ENCODE measurements at regions not wholly inside any gene's neighbourhood (a gene's known extent, or its start where the extent isn't known, plus 50 kb on each side); places are given as distances from the start of the nearest gene placed in this dataset.

GRCh38 chr3:130604806-130605205 lies 87.8 kb downstream of the COL6A6 start:
- 81 to 100% methylated on average over 1 of the region's 1 CpG for WGBS, 2 experiments (ENCODE audit: insufficient coverage in 1 of 2, insufficient read length in 1 of 2)
- Histone ChIP-seq H3K9me3 (ENCODE audit: control insufficient read depth, low read length) (peaks cover 31% of the 10 kb centered on the region), H3K27ac (ENCODE audit: low read depth, low read length) (no peak overlapping the region), H3K9ac (ENCODE audit: extremely low read depth, low read length, poor library complexity, severe bottlenecking) (no peak overlapping the region), H3K4me1 (ENCODE audit: control insufficient read depth, insufficient read depth, low read length) (peaks cover 8% of the 10 kb centered on the region), H3K4me3 (ENCODE audit: low read length) (no peak overlapping the region), H3K27me3 (ENCODE audit: control insufficient read depth, insufficient read depth, low read length, poor library complexity, severe bottlenecking) (no peaks in the 10 kb centered on the region), H3K36me3 (ENCODE audit: control insufficient read depth, insufficient read depth, low read length) (no peaks in the 10 kb centered on the region)
- no peak for DNase-seq
- peaks cover 25% of the 10 kb centered on the region for H3K9me3 Mint-ChIP-seq
- peaks cover 3% of the 10 kb centered on the region for H3K4me1 Mint-ChIP-seq
- no peaks in the 10 kb centered on the region for H3K27me3 Mint-ChIP-seq (ENCODE audit: insufficient read depth)
- TF ChIP-seq, protein P1, sequence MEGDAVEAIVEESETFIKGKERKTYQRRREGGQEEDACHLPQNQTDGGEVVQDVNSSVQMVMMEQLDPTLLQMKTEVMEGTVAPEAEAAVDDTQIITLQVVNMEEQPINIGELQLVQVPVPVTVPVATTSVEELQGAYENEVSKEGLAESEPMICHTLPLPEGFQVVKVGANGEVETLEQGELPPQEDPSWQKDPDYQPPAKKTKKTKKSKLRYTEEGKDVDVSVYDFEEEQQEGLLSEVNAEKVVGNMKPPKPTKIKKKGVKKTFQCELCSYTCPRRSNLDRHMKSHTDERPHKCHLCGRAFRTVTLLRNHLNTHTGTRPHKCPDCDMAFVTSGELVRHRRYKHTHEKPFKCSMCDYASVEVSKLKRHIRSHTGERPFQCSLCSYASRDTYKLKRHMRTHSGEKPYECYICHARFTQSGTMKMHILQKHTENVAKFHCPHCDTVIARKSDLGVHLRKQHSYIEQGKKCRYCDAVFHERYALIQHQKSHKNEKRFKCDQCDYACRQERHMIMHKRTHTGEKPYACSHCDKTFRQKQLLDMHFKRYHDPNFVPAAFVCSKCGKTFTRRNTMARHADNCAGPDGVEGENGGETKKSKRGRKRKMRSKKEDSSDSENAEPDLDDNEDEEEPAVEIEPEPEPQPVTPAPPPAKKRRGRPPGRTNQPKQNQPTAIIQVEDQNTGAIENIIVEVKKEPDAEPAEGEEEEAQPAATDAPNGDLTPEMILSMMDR (conservative IDR thresholded peaks at IDR 0.05) = no peak
- H3K27ac Mint-ChIP-seq = no peak overlapping the region
- H3K36me3 Mint-ChIP-seq (ENCODE audit: low read depth) = no peaks in the 10 kb centered on the region
- no peak overlapping the region for H3K4me3 Mint-ChIP-seq

DNA sequence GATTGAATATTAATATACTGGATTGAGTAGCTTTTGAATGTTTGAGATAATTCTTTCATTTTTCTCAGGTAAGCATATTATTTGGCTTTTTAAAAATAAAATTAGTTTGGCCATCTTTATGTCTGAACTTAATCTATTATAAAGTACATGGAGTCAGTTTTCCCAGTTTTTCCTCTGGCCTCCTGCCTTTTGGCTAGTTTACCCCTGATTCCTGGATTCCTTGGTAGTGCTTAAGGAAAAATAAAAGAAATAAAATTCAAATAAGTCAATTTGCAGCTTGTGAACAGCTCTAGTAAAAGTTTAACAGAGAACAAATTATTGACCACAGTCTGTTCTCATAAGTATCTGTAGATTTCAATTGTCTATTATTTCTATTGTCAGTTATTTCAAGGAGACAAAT lies 89.4 kb downstream of the COL6A6 start:
- H3K9me3 ChIP-seq (ENCODE audit: control insufficient read depth, low read length) = peaks cover 31% of the 10 kb centered on the region
- H3K4me3 Mint-ChIP-seq = no peak overlapping the region
- H3K27ac Mint-ChIP-seq = no peak overlapping the region
- H3K9me3 Mint-ChIP-seq = peaks cover 25% of the 10 kb centered on the region
- no peak overlapping the region for H3K4me3 ChIP-seq (ENCODE audit: low read length)
- no peaks in the 10 kb centered on the region for H3K36me3 ChIP-seq (ENCODE audit: control insufficient read depth, insufficient read depth, low read length)
- no peak for DNase-seq
- no peaks in the 10 kb centered on the region for H3K27me3 ChIP-seq (ENCODE audit: control insufficient read depth, insufficient read depth, low read length, poor library complexity, severe bottlenecking)
- no peaks in the 10 kb centered on the region for H3K27me3 Mint-ChIP-seq (ENCODE audit: insufficient read depth)
- no peaks in the 10 kb centered on the region for H3K36me3 Mint-ChIP-seq (ENCODE audit: low read depth)
- peaks cover 8% of the 10 kb centered on the region for H3K4me1 ChIP-seq (ENCODE audit: control insufficient read depth, insufficient read depth, low read length)
- TF ChIP-seq, protein P1 (conservative IDR thresholded peaks at IDR 0.05) = no peak
- no peak overlapping the region for H3K9ac ChIP-seq (ENCODE audit: extremely low read depth, low read length, poor library complexity, severe bottlenecking)
- peaks cover 3% of the 10 kb centered on the region for H3K4me1 Mint-ChIP-seq
- no peak overlapping the region for H3K27ac ChIP-seq (ENCODE audit: low read depth, low read length)

DNA sequence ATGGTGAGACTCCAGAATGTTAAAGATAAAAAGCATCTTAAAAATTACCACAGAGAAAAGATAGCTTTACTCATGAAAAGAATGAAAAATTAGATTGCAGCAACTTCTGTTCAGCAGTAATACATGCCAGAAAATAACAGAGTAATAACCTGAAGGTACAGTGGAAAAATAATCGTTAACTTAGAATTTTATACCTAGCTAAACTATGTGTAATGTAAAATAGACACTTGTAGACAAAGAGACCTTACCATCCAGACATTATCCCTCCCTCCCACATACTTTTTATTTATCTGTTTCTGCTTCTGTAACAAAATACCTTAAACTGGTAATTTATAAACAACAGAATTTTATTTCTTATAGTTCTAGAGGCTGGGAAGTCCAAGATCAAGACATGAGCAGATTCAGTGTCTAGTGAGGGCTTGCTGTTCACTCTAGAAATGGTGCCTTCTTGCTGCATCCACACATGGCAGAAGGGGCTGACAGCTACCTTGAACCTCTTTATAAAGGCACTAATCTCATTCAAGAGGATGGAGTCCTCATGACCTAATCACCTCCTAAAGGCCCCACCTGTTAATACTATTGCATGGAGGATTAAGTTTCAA lies 90.7 kb downstream of the COL6A6 start:
- no peak overlapping the region for H3K27ac ChIP-seq (ENCODE audit: low read depth, low read length)
- H3K27me3 Mint-ChIP-seq (ENCODE audit: insufficient read depth) = no peaks in the 10 kb centered on the region
- DNase-seq = no peak
- H3K4me3 Mint-ChIP-seq = no peak overlapping the region
- H3K27ac Mint-ChIP-seq = no peak overlapping the region
- peaks cover 2% of the 10 kb centered on the region for H3K4me1 ChIP-seq (ENCODE audit: control insufficient read depth, insufficient read depth, low read length)
- no peak overlapping the region for H3K9ac ChIP-seq (ENCODE audit: extremely low read depth, low read length, poor library complexity, severe bottlenecking)
- no peaks in the 10 kb centered on the region for H3K4me1 Mint-ChIP-seq
- no peaks in the 10 kb centered on the region for H3K27me3 ChIP-seq (ENCODE audit: control insufficient read depth, insufficient read depth, low read length, poor library complexity, severe bottlenecking)
- WGBS, 2 experiments (ENCODE audit: insufficient coverage in 1 of 2, insufficient read length in 1 of 2) = no CpG with 5 or more reads among the region's 1 CpG
- peaks cover 28% of the 10 kb centered on the region for H3K9me3 Mint-ChIP-seq
- H3K4me3 ChIP-seq (ENCODE audit: low read length) = peak overlapping the region; percentile 1
- TF ChIP-seq, protein P1 (conservative IDR thresholded peaks at IDR 0.05) = no peak
- H3K36me3 ChIP-seq (ENCODE audit: control insufficient read depth, insufficient read depth, low read length) = no peaks in the 10 kb centered on the region
- peaks cover 35% of the 10 kb centered on the region for H3K9me3 ChIP-seq (ENCODE audit: control insufficient read depth, low read length)
- H3K36me3 Mint-ChIP-seq (ENCODE audit: low read depth) = no peaks in the 10 kb centered on the region
